ENCODE measurements at regions not wholly inside any gene's neighbourhood (a gene's known extent, or its start where the extent isn't known, plus 50 kb on each side); places are given as distances from the start of the nearest gene placed in this dataset.

GRCh38 chr15:85956532-85957275 lies 123.0 kb upstream of the AGBL1 start:
- TF ChIP-seq POLR2A (IDR thresholded peaks at IDR 0.05; ENCODE audit: low read depth, low read length), result no peak
- TF ChIP-seq POLR2AphosphoS5 (IDR thresholded peaks at IDR 0.05; ENCODE audit: low read depth, low read length), result no peak
- TF ChIP-seq TAF1 (IDR thresholded peaks at IDR 0.05; ENCODE audit: borderline replicate concordance, low read depth, low read length), result no peak

All from GM12892 (cell line).